Endothelial cell (in vitro differentiated cells): ENCODE measurements at regions not wholly inside any gene's neighbourhood (a gene's known extent, or its start where the extent isn't known, plus 50 kb on each side); places are given as distances from the start of the nearest gene placed in this dataset.

Experiments
- DNase-seq: peaks from one replicate; pipeline ENCODE4 v3.0.0; 2021; ENCODE audit warnings: low spot score
- H3K27ac Mint-ChIP-seq: one replicate; pipeline ENCODE4 v1.8.0; 2021; ENCODE audit warnings: mixed read lengths, inconsistent platforms; ENCODE audit not compliant: unreplicated experiment
- H3K27me3 Mint-ChIP-seq: one replicate; pipeline ENCODE4 v1.8.0; 2021; ENCODE audit warnings: mild to moderate bottlenecking, moderate library complexity, mixed read lengths, inconsistent platforms; ENCODE audit not compliant: unreplicated experiment
- H3K36me3 Mint-ChIP-seq: one replicate; pipeline ENCODE4 v1.8.0; 2021; ENCODE audit warnings: mild to moderate bottlenecking, low read depth, mixed read lengths, inconsistent platforms; ENCODE audit not compliant: unreplicated experiment
- H3K4me1 Mint-ChIP-seq: one replicate; pipeline ENCODE4 v1.8.0; 2021; ENCODE audit warnings: mild to moderate bottlenecking, mixed read lengths, inconsistent platforms; ENCODE audit not compliant: unreplicated experiment
- H3K4me3 Mint-ChIP-seq: one replicate; pipeline ENCODE4 v1.8.0; 2021; ENCODE audit warnings: mild to moderate bottlenecking, mixed read lengths, inconsistent platforms; ENCODE audit not compliant: unreplicated experiment
- H3K9me3 Mint-ChIP-seq: one replicate; pipeline ENCODE4 v1.8.0; 2021; ENCODE audit warnings: mixed read lengths, inconsistent platforms; ENCODE audit not compliant: unreplicated experiment
- CTCF ChIP-seq: fragments of 200-600 bp; sonication (generic); IDR thresholded peaks from one replicate; pipeline ENCODE4 v1.5.0; 2021; ENCODE audit warnings: antibody characterized with exemption; ENCODE audit not compliant: unreplicated experiment

DNA sequence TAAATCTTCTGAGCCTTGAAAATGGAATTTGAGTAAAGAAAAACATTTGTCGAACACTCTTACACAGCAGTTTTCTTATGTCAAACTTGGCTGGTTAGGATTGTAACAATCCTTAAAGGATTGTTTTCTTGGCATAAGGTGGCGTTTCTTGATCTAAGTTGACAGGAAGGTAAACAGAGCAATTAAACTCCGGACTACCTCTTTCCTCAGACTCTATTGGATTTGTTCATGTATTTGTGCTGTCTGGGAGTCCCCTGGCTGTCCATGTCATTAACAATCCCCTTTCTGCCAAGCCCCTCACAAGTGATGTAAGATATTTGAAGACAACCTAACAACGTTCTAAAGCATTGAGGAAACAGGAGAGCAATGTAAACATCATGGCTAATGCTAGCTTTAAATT, 222.5 kb upstream of the SNX19 start:
- no peak for TF ChIP-seq CTCF
- Mint-ChIP-seq H3K4me1 (peaks cover 7% of the 10 kb centered on the region), H3K27ac (no peak overlapping the region), H3K27me3 (no peaks in the 10 kb centered on the region), H3K9me3 (no peaks in the 10 kb centered on the region), H3K36me3 (no peaks in the 10 kb centered on the region), H3K4me3 (no peak overlapping the region)
- no peak for DNase-seq

- DNase-seq: no peak
- TF ChIP-seq CTCF: no peak
- Mint-ChIP-seq H3K4me3 (no peak overlapping the region), H3K36me3 (no peaks in the 10 kb centered on the region), H3K4me1 (no peaks in the 10 kb centered on the region), H3K27me3 (peaks cover 4% of the 10 kb centered on the region), H3K9me3 (no peaks in the 10 kb centered on the region), H3K27ac (no peak overlapping the region)
These were observed 224.6 kb upstream of the NTM start for GRCh38 chr11:131145791-131146190.

DNA sequence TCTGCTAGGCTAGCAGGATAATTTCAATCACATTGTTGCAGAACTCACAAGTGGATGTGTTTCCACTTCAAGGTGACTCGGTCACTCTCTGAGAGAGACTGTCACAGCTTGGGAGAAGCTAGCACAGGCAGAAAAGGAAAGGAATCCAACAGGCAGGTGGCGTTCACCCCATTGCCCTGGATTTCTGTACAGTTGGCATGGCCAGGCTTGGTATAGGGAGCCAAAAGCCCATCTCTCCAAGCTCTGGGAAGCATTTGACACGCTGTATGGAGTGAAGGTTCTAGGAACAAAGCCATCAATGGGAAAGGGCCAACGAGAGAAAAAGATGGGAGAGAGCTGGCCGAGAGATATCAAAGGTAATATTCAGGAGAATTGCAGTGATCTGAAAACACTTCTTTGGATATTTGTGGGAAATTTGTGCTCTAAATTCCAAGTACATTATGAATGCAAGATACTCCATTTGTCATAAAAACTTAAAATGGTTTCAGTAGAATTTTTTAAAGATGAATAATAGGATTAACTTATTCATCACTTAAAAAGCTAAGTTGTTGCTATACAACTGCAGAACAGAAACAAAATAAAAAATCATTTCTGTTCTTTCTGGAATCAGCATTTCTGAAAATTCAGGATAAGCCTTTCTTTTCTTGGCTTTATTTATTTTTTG, 223.5 kb upstream of the NTM start:
- no peaks in the 10 kb centered on the region for H3K9me3 Mint-ChIP-seq
- no peaks in the 10 kb centered on the region for H3K36me3 Mint-ChIP-seq
- H3K4me3 Mint-ChIP-seq: no peak overlapping the region
- H3K27ac Mint-ChIP-seq: no peak overlapping the region
- peaks cover 4% of the 10 kb centered on the region for H3K27me3 Mint-ChIP-seq
- H3K4me1 Mint-ChIP-seq: no peaks in the 10 kb centered on the region
- DNase-seq: no peak
- TF ChIP-seq CTCF: no peak

GRCh38 chr11:131154351-131154750, 216.1 kb upstream of the NTM start:
- Mint-ChIP-seq H3K4me3 (no peak overlapping the region), H3K9me3 (no peaks in the 10 kb centered on the region), H3K27ac (no peak overlapping the region), H3K4me1 (peaks cover 2% of the 10 kb centered on the region), H3K27me3 (peaks cover 2% of the 10 kb centered on the region), H3K36me3 (no peaks in the 10 kb centered on the region)
- no peak for TF ChIP-seq CTCF
- DNase-seq: no peak

GRCh38 chr11:131157678-131158077, 212.7 kb upstream of the NTM start:
- H3K4me1 Mint-ChIP-seq: peaks cover under 1% of the 10 kb centered on the region
- no peak overlapping the region for H3K27ac Mint-ChIP-seq
- H3K27me3 Mint-ChIP-seq: peaks cover 5% of the 10 kb centered on the region
- H3K9me3 Mint-ChIP-seq: no peaks in the 10 kb centered on the region
- no peak overlapping the region for H3K4me3 Mint-ChIP-seq
- H3K36me3 Mint-ChIP-seq: no peaks in the 10 kb centered on the region
- no peak for DNase-seq
- TF ChIP-seq CTCF: no peak
